Hypothalamus (tissue), 51 donors: ENCODE measurements at regions not wholly inside any gene's neighbourhood (a gene's known extent, or its start where the extent isn't known, plus 50 kb on each side); places are given as distances from the start of the nearest gene placed in this dataset.

Source experiments
- DNase-seq, 51 donors: peaks; one replicate each; lab custom pipeline; 2025; lab: John Stamatoyannopoulos, UW

GRCh38 chr18:7470503-7470902, 96.6 kb upstream of the PTPRM start:
- DNase-seq: no peak

GRCh38 chr18:7476386-7476785, 90.7 kb upstream of the PTPRM start:
- no peak for DNase-seq

- DNase-seq: no peak
Observed at GRCh38 chr18:7479756-7480155, 87.4 kb upstream of the PTPRM start.

GRCh38 chr18:7480879-7481278, 86.2 kb upstream of the PTPRM start:
- DNase-seq: no peak

GRCh38 chr18:7482342-7482741, 84.8 kb upstream of the PTPRM start:
- peak in 1 of 51 donors; percentile 26 for DNase-seq

GRCh38 chr18:7485616-7486015, 81.5 kb upstream of the PTPRM start:
- DNase-seq: no peak

- DNase-seq: no peak
Observed at GRCh38 chr18:7488571-7488970, 78.5 kb upstream of the PTPRM start.

- no peak for DNase-seq
Observed at GRCh38 chr18:7490104-7490503, 77.0 kb upstream of the PTPRM start.

- no peak for DNase-seq
Observed at GRCh38 chr18:7492385-7492784, 74.7 kb upstream of the PTPRM start.

GRCh38 chr18:7497081-7497480, 70.0 kb upstream of the PTPRM start:
- DNase-seq: no peak

- no peak for DNase-seq
Observed at GRCh38 chr18:7511106-7511505, 56.0 kb upstream of the PTPRM start.

GRCh38 chr18:7512348-7512747, 54.8 kb upstream of the PTPRM start:
- no peak for DNase-seq

GRCh38 chr18:7512990-7513389, 54.1 kb upstream of the PTPRM start:
- no peak for DNase-seq

- no peak for DNase-seq
Observed at GRCh38 chr18:7514796-7515440, 52.2 kb upstream of the PTPRM start.

GRCh38 chr18:7516266-7517117, 50.6 kb upstream of the PTPRM start:
- DNase-seq: no peak
